T47D (cell line): ENCODE measurements at regions not wholly inside any gene's neighbourhood (a gene's known extent, or its start where the extent isn't known, plus 50 kb on each side); places are given as distances from the start of the nearest gene placed in this dataset.

ENCODE experiments used
- DNase-seq, 2 experiments: peaks; one replicate each; pipeline versions ENCODE4 v3.0.0 to v3.0.0-alpha.2; 2011 to 2012; ENCODE audit warnings: low read depth in 1 of 2, low spot score in 1 of 2
- JUND ChIP-seq: IDR thresholded peaks from 2 replicates; pipeline ENCODE4 v1.6.1; 2012; ENCODE audit warnings: low read depth
- in situ Hi-C: cut with HindIII; loops from 2 replicates; pipeline ENCODE4 v1.10.0; 2016; ENCODE audit warnings: low sequenced_read_pairs, low pct_unique_long_range_greater_than_20kb

DNA sequence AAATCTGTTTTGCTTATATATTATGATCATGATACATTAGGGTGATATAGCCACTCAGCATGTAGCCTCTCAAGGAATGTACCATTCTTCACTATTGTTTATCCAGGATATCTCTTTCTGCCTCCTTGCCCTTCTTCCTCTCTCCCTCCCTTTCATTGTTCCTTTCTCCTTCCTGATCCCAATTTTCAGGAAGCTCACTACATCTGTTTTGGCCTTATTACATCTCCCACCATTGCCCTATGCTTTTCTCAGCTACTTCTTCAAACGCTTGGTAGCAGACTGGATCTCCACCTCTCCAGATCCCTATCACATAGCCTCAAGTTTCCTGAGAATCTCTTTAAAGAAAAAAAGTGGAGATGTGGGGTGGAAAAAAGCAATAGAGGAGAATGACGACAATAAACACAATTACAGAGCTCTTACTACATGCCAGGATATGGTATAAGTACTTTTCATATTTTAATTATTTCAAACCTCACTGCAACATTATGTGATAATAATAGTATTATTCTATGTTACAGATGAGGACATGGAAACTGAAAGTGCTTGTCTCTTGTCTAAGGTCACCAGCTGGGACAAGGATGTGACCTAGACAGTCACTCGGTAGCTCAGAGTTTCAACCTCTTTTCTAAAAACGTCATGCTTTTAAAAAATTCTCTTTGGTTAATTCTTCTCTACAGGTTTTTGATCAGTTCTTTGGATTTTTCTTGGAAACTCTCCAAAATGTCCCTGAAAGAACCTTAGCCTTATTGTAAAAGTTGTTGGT is 959.1 kb downstream of the CDH11 start:
- TF ChIP-seq JUND, result no peak
- in situ Hi-C loops, result no loop called here
- DNase-seq, result no peak

GRCh38 chr16:64159976-64160375 is 961.9 kb downstream of the CDH11 start:
- in situ Hi-C loops, result no loop called here
- no peak for DNase-seq
- no peak for TF ChIP-seq JUND

- in situ Hi-C loops, result no loop called here
- DNase-seq, result no peak
- TF ChIP-seq JUND, result no peak
These were observed 962.8 kb downstream of the CDH11 start for GRCh38 chr16:64158941-64159588.

DNA sequence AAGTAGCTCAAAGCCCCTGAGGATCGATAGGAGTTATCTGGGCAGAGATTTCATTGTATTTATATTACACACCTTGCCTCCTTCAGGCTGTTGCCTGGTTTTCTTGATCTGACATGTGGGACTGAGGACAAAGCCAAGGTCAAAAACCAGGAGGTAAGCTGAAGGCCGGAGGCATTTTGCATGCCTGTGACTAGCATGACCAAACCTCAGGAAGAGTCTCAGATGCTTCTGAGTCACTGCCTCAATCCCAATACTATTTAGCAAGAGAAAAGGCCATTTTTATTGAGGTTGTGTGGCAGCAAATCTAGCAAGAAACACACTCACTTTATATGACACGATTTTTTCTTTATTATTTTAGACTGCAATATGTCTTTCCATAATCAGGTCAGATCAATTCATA is 968.1 kb downstream of the CDH11 start:
- in situ Hi-C loops, result no loop called here
- DNase-seq, result no peak
- TF ChIP-seq JUND, result no peak

DNA sequence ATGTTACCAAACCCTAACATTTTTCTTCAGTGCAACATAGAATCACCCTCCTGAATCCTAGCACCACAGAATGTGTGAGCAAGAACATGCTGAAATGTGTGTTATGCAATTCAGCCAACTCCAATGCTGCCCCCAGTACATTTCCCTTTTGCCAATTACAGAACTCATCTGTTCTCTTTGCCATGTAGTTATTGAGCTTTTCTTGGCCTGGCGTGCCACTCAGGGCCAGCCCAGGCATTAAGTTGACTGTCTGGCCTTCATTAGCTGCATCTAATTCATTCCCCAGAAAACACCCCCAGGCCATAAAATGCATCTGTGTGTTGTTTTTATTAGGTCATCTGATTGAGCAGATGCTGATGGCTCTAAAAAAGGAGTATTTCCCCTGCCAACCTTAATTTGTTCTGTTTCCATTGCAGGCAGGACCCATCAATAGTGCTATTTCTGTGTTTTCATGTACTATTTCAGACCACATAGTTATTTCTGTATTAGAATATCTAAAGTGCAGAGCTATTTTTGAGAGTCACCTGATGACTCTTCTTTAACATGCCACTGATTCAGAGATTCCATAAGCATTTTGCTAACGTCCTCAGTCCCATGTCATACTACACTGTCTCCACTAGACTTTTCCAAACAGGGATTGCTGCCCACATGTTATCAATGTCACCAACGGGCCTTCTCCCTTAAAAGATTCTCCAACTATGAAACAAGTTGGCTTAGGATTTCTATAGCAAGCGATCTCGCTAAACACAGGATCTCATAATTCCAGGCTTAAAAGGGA is 969.7 kb downstream of the CDH11 start:
- TF ChIP-seq JUND, result no peak
- DNase-seq, result no peak
- in situ Hi-C loops, result no loop called here

- no peak for DNase-seq
- in situ Hi-C loops, result no loop called here
- TF ChIP-seq JUND, result no peak
These were observed 971.7 kb downstream of the CDH11 start for GRCh38 chr16:64150193-64150592.

- no peak for DNase-seq
- no peak for TF ChIP-seq JUND
- in situ Hi-C loops, result no loop called here
These were observed 972.1 kb downstream of the CDH11 start for GRCh38 chr16:64149756-64150155.

GRCh38 chr16:64148356-64148755 is 973.5 kb downstream of the CDH11 start:
- no peak for TF ChIP-seq JUND
- in situ Hi-C loops, result no loop called here
- no peak for DNase-seq

- in situ Hi-C loops, result no loop called here
- no peak for TF ChIP-seq JUND
- DNase-seq, result no peak
These were observed 973.9 kb downstream of the CDH11 start for GRCh38 chr16:64147941-64148340.

DNA sequence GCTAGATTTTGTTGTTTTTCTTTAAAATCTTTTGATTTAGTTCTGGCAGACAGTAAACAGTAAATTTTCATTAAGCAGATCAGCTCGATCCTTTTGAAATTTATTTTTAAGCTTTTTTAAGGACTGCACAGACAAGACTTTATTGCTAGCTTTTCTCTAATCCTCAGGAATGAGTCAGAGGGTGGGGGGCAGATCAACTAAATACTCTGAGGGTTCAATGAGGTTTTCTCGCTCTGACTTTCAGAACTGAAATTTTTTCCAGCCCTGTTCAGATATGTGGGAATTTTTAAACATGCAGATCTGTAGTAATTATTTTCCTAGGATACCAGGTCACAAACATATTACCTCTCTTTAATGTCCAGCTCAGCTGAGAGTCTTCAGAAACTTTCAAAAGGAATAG is 977.2 kb downstream of the CDH11 start:
- no peak for DNase-seq
- no peak for TF ChIP-seq JUND
- in situ Hi-C loops, result no loop called here

DNA sequence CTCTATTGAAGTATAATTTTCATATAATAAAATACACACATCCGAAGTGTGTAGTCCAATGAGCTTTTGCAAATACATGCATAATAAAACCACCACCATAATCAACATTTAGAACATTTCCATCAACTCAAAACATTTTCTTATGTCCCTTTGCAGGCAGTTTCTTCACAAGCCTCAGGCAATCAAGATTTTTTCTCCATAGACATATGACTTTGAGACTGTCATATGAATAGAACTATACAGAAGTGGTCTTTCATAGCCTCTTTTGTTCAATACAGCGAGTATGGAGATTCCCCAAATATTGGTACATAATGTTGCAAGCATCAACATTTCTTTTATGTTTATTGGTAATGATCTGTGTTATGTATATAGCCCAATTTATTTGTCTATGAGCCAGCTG is 983.2 kb downstream of the CDH11 start:
- TF ChIP-seq JUND, result no peak
- no peak for DNase-seq
- in situ Hi-C loops, result no loop called here

- in situ Hi-C loops, result no loop called here
- no peak for TF ChIP-seq JUND
These were observed 983.9 kb downstream of the CDH11 start for GRCh38 chr16:64138006-64138405.

GRCh38 chr16:64136743-64137142 is 985.1 kb downstream of the CDH11 start:
- in situ Hi-C loops, result no loop called here
- no peak for DNase-seq
- TF ChIP-seq JUND, result no peak

More at GRCh38 chr16:64138006-64138405, 983.9 kb downstream of the CDH11 start:
- DNase-seq, result no peak
